B cell (primary cell): ENCODE measurements at regions not wholly inside any gene's neighbourhood (a gene's known extent, or its start where the extent isn't known, plus 50 kb on each side); places are given as distances from the start of the nearest gene placed in this dataset.

ENCODE experiments used
- ATAC-seq: fragments of 200-7000 bp; cut with Tn5 transposase; one replicate; pipeline ENCODE4 v1.10.0; 2021; ENCODE audit warnings: low read depth, mild to moderate bottlenecking, moderate number of reproducible peaks, moderate library complexity
- CTCF ChIA-PET: fragments of 350-600 bp; sonication (Branson Sonifier 250); formaldehyde crosslinking; loops from one replicate; lab custom pipeline; 2021; ENCODE audit warnings: antibody characterized with exemption, inconsistent platforms; lab: Charles Lee
- POLR2A ChIA-PET: fragments of 350-600 bp; sonication (Branson Sonifier 250); formaldehyde crosslinking; loops from one replicate; lab custom pipeline; 2021; ENCODE audit warnings: antibody characterized with exemption; lab: Charles Lee
- DNase-seq: peaks from one replicate; pipeline ENCODE4 v3.0.0; 2013
- H2AFZ ChIP-seq: 2 replicates; pipeline ENCODE4 v1.6.1; 2012; ENCODE audit warnings: mild to moderate bottlenecking, low read depth, low read length; ENCODE audit not compliant: insufficient read depth, poor library complexity, severe bottlenecking
- H3K27ac ChIP-seq, 2 donors: 1 replicate in 1 of 2; 2 replicates in 1 of 2; pipeline ENCODE4 v1.5.1; 2012 to 2013; ENCODE audit warnings: low read length in 2 of 2, mild to moderate bottlenecking in 2 of 2, moderate library complexity in 1 of 2
- H3K27me3 ChIP-seq, 4 experiments: fragments of 200-600 bp in 1 of 4; sonication (generic) in 1 of 4; replicated peaks in 1 of 4; 1 replicate in 2 of 4; 2 replicates in 2 of 4; pipeline versions ENCODE4 v1.6.1 to v1.7.0; 2013 to 2016; ENCODE audit warnings: low read length in 3 of 4, mild to moderate bottlenecking in 2 of 4, mixed read lengths in 1 of 4, moderate library complexity in 1 of 4; ENCODE audit not compliant: insufficient read depth in 4 of 4, control insufficient read depth in 3 of 4; ENCODE audit errors: control extremely low read depth in 1 of 4
- H3K36me3 ChIP-seq, 2 experiments: replicated peaks in 1 of 2; 1 replicate in 1 of 2; 2 replicates in 1 of 2; pipeline versions ENCODE4 v1.6.1 to v1.7.1; 2013; ENCODE audit warnings: low read length in 1 of 2; ENCODE audit not compliant: insufficient read depth in 2 of 2, control insufficient read depth in 1 of 2; ENCODE audit errors: control extremely low read depth in 1 of 2, extremely low read depth in 1 of 2
- H3K4me1 ChIP-seq, 2 donors: fragments of 200-600 bp in 1 of 2; sonication (generic) in 1 of 2; 1 replicate in 1 of 2; 2 replicates in 1 of 2; pipeline versions ENCODE4 v1.5.1 to v1.6.1; 2013 to 2017; ENCODE audit warnings: low read length in 2 of 2; ENCODE audit not compliant: control insufficient read depth in 2 of 2, insufficient read depth in 2 of 2
- H3K4me2 ChIP-seq: replicated peaks from 2 replicates; pipeline ENCODE3; 2012; ENCODE audit warnings: mild to moderate bottlenecking, low read depth, low read length; ENCODE audit not compliant: poor library complexity, severe bottlenecking
- H3K4me3 ChIP-seq, 5 experiments: fragments of 200-600 bp in 1 of 5; sonication (generic) in 1 of 5; 1 replicate in 3 of 5; 2 replicates in 2 of 5; pipeline versions ENCODE4 v1.5.1 to v1.7.0; 2011 to 2016; ENCODE audit warnings: low read length in 4 of 5, mild to moderate bottlenecking in 4 of 5, low read depth in 2 of 5, control low read depth in 1 of 5, moderate library complexity in 1 of 5; ENCODE audit not compliant: insufficient read depth in 1 of 5; ENCODE audit errors: control extremely low read depth in 1 of 5, extremely low read depth in 1 of 5
- H3K79me2 ChIP-seq: fragments of 200-600 bp; sonication (generic); one replicate; pipeline ENCODE4 v1.6.0; 2016; ENCODE audit warnings: low read length; ENCODE audit not compliant: control insufficient read depth, insufficient read depth
- H3K9ac ChIP-seq: fragments of 200-600 bp; sonication (generic); 2 replicates; pipeline ENCODE4 v1.6.1; 2017; ENCODE audit warnings: mild to moderate bottlenecking, low read length, moderate library complexity
- H3K9me3 ChIP-seq, 3 donors: one replicate each; pipeline versions ENCODE4 v1.6.1 to v1.7.1; 2013; ENCODE audit warnings: low read length in 2 of 3; ENCODE audit not compliant: control insufficient read depth in 2 of 3, insufficient read depth in 1 of 3; ENCODE audit errors: control extremely low read depth in 1 of 3
- H4K20me1 ChIP-seq: 2 replicates; pipeline ENCODE4 v1.6.0; 2012; ENCODE audit warnings: mild to moderate bottlenecking, low read length; ENCODE audit not compliant: insufficient read depth, control insufficient read depth, poor library complexity, severe bottlenecking
- H3K27ac Mint-ChIP-seq: one replicate; pipeline ENCODE4 v1.8.0; 2021; ENCODE audit warnings: mixed read lengths
- H3K27me3 Mint-ChIP-seq: one replicate; pipeline ENCODE4 v1.8.0; 2021; ENCODE audit warnings: mixed read lengths
- H3K4me1 Mint-ChIP-seq: one replicate; pipeline ENCODE4 v1.8.0; 2021; ENCODE audit warnings: mixed read lengths
- H3K4me3 Mint-ChIP-seq: one replicate; pipeline ENCODE4 v1.8.0; 2021; ENCODE audit warnings: mixed read lengths
- H3K9me3 Mint-ChIP-seq: one replicate; pipeline ENCODE4 v1.8.0; 2022; ENCODE audit warnings: mixed read lengths; ENCODE audit not compliant: insufficient read depth
- CTCF ChIP-seq: fragments of 200-600 bp; IDR thresholded peaks from one replicate; pipeline ENCODE4 v1.8.0; 2022; ENCODE audit warnings: antibody characterized with exemption, mild to moderate bottlenecking
- EZH2 ChIP-seq: IDR thresholded peaks from 2 replicates; pipeline ENCODE4 v1.6.1; 2012; ENCODE audit warnings: borderline replicate concordance, low read depth, mild to moderate bottlenecking, moderate library complexity, low read length; ENCODE audit not compliant: insufficient read depth, poor library complexity, severe bottlenecking
- WGBS: methylation state at CpG from one replicate; pipeline ENCODE4 v1.1.5; 2013; ENCODE audit warnings: missing lambda C conversion rate; ENCODE audit not compliant: insufficient coverage; 5-methylcytosine and 5-hydroxymethylcytosine counted together
- intact Hi-C: fragments of 100-400 bp; cut with micrococcal nuclease; formaldehyde crosslinking; loops from one replicate; pipeline ENCODE4 v1.10.0; 2022

- no peak overlapping the region for H3K4me3 Mint-ChIP-seq
- Histone ChIP-seq H3K4me3 (no peak overlapping the region), H4K20me1 (no peaks in the 10 kb centered on the region), H3K4me1 (no peaks in the 10 kb centered on the region), H2AFZ (no peak overlapping the region), H3K27ac (no peak overlapping the region), H3K4me2 (no peak overlapping the region), H3K9ac (no peak overlapping the region), H3K9me3 (peaks cover 0 to 12% (median 8%) of the 10 kb centered on the region in 3 donors), H3K36me3 (no peaks in the 10 kb centered on the region), H3K27me3 (no peaks in the 10 kb centered on the region), H3K79me2 (no peaks in the 10 kb centered on the region)
- WGBS = 94% methylated on average over 5 of the region's 5 CpGs
- ChIA-PET CTCF (no interaction called here), POLR2A (no interaction called here)
- TF ChIP-seq EZH2 (no peak), CTCF (no peak)
- no peaks in the 10 kb centered on the region for H3K27me3 Mint-ChIP-seq
- intact Hi-C loops = no loop called here
- no peaks in the 10 kb centered on the region for H3K4me1 Mint-ChIP-seq
- DNase-seq (no peak), ATAC-seq (no peak)
- no peak overlapping the region for H3K27ac Mint-ChIP-seq
- H3K9me3 Mint-ChIP-seq = peaks cover 9% of the 10 kb centered on the region
These were observed 147.9 kb upstream of the SOX11 start for GRCh38 chr2:5544205-5544786.

GRCh38 chr2:5546181-5546580 lies 146.0 kb upstream of the SOX11 start:
- intact Hi-C loops = no loop called here
- no peak overlapping the region for H3K4me2 ChIP-seq

More at GRCh38 chr2:5546181-5546580, 146.0 kb upstream of the SOX11 start:
- Histone ChIP-seq H3K27ac (no peak overlapping the region), H2AFZ (no peak overlapping the region), H3K4me1 (no peaks in the 10 kb centered on the region), H3K79me2 (no peaks in the 10 kb centered on the region), H3K36me3 (no peaks in the 10 kb centered on the region), H4K20me1 (no peaks in the 10 kb centered on the region), H3K9me3 (peaks cover 0 to 9% (median 8%) of the 10 kb centered on the region in 3 donors), H3K9ac (no peak overlapping the region), H3K27me3 (no peaks in the 10 kb centered on the region), H3K4me3 (no peak overlapping the region)
- DNase-seq = no peak
- ATAC-seq = no peak
- no peaks in the 10 kb centered on the region for H3K4me1 Mint-ChIP-seq
- CTCF ChIA-PET = no interaction called here
- WGBS = no CpG with 5 or more reads among the region's 1 CpG
- no peak overlapping the region for H3K4me3 Mint-ChIP-seq
- POLR2A ChIA-PET = no interaction called here
- TF ChIP-seq EZH2 = no peak
- TF ChIP-seq CTCF = no peak
- H3K27me3 Mint-ChIP-seq = no peaks in the 10 kb centered on the region
- H3K9me3 Mint-ChIP-seq = peaks cover 9% of the 10 kb centered on the region
- H3K27ac Mint-ChIP-seq = no peak overlapping the region
